ENCODE measurements at regions not wholly inside any gene's neighbourhood (a gene's known extent, or its start where the extent isn't known, plus 50 kb on each side); places are given as distances from the start of the nearest gene placed in this dataset.
A peak's percentile ranks its signal among the peaks of the same experiment; 100 is the strongest.

GRCh38 chr18:24659827-24660720 is 199.6 kb downstream of the HRH4 start:
- Histone ChIP-seq H3K4me3 (peak overlapping the region in 3 of 4 donors; percentile 21 to 43 (median 41)), H3K4me1 (peaks cover 0 to 9% (median 3%) of the 10 kb centered on the region in 4 donors)

GRCh38 chr18:24660956-24661355 is 200.5 kb downstream of the HRH4 start:
- no peak overlapping the region for H3K4me3 ChIP-seq
- TF ChIP-seq POLR2AphosphoS5 (IDR thresholded peaks at IDR 0.05) = no peak
- no peak for TF ChIP-seq POLR2A (IDR thresholded peaks at IDR 0.05)
- no peak for TF ChIP-seq EP300 (IDR thresholded peaks at IDR 0.05)
- no peak for TF ChIP-seq CTCF (IDR thresholded peaks at IDR 0.05)
- peaks cover 0 to 9% (median 3%) of the 10 kb centered on the region in 4 donors for H3K4me1 ChIP-seq
- H3K36me3 ChIP-seq = no peaks in the 10 kb centered on the region
- H3K27me3 ChIP-seq = no peaks in the 10 kb centered on the region
- ATAC-seq (ENCODE audit: low FRiP score in 2 of 2) (no peak), DNase-seq (no peak)
- WGBS, 2 donors = 50% methylated on average over 1 of the region's 1 CpG
- H3K9me3 ChIP-seq = no peaks in the 10 kb centered on the region
- H3K27ac ChIP-seq = peak overlapping the region in 1 of 4 donors; percentile 68

More at GRCh38 chr18:24659827-24660720, 199.6 kb downstream of the HRH4 start:
- 28 to 32% methylated on average over 21 of the region's 21 CpGs for WGBS, 2 donors
- H3K27me3 ChIP-seq = no peaks in the 10 kb centered on the region
- H3K27ac ChIP-seq = peak overlapping the region in 2 of 4 donors; percentile 51 to 68
- TF ChIP-seq CTCF (IDR thresholded peaks at IDR 0.05) (no peak), EP300 (IDR thresholded peaks at IDR 0.05) (no peak), POLR2AphosphoS5 (IDR thresholded peaks at IDR 0.05) (peak in 1 of 2 donors; percentile 29), POLR2A (IDR thresholded peaks at IDR 0.05) (no peak)
- no peaks in the 10 kb centered on the region for H3K36me3 ChIP-seq
- ATAC-seq (ENCODE audit: low FRiP score in 2 of 2) (peak in 1 of 2 donors; percentile 79), DNase-seq (no peak)
- H3K9me3 ChIP-seq = no peaks in the 10 kb centered on the region

- no peak overlapping the region for H3K27ac ChIP-seq
- no peaks in the 10 kb centered on the region for H3K36me3 ChIP-seq
- peaks cover 0 to 6% (median 3%) of the 10 kb centered on the region in 4 donors for H3K4me1 ChIP-seq
- WGBS, 2 donors = 74 to 80% methylated on average over 13 of the region's 13 CpGs
- H3K4me3 ChIP-seq = no peak overlapping the region
- ATAC-seq (ENCODE audit: low FRiP score in 2 of 2) (no peak), DNase-seq (peak in 1 of 2 donors; percentile 8)
- no peaks in the 10 kb centered on the region for H3K27me3 ChIP-seq
- H3K9me3 ChIP-seq = no peaks in the 10 kb centered on the region
- TF ChIP-seq EP300 (IDR thresholded peaks at IDR 0.05) (no peak), POLR2A (IDR thresholded peaks at IDR 0.05) (no peak), POLR2AphosphoS5 (IDR thresholded peaks at IDR 0.05) (no peak), CTCF (IDR thresholded peaks at IDR 0.05) (no peak)
These were observed 202.0 kb downstream of the HRH4 start for GRCh38 chr18:24662412-24662821.

GRCh38 chr18:24663026-24663425 is 202.6 kb downstream of the HRH4 start:
- WGBS, 2 donors = 88 to 99% methylated on average over 5 of the region's 5 CpGs
- H3K27me3 ChIP-seq = no peaks in the 10 kb centered on the region
- DNase-seq = no peak
- H3K36me3 ChIP-seq = no peaks in the 10 kb centered on the region
- ATAC-seq (ENCODE audit: low FRiP score in 2 of 2) = no peak
- H3K4me3 ChIP-seq = no peak overlapping the region
- H3K9me3 ChIP-seq = no peaks in the 10 kb centered on the region
- H3K27ac ChIP-seq = no peak overlapping the region
- peaks cover 0 to 6% (median 2%) of the 10 kb centered on the region in 4 donors for H3K4me1 ChIP-seq
- no peak for TF ChIP-seq POLR2A (IDR thresholded peaks at IDR 0.05)
- no peak for TF ChIP-seq EP300 (IDR thresholded peaks at IDR 0.05)
- TF ChIP-seq CTCF (IDR thresholded peaks at IDR 0.05) = no peak
- no peak for TF ChIP-seq POLR2AphosphoS5 (IDR thresholded peaks at IDR 0.05)
